GM12872 (cell line): ENCODE measurements at regions not wholly inside any gene's neighbourhood (a gene's known extent, or its start where the extent isn't known, plus 50 kb on each side); places are given as distances from the start of the nearest gene placed in this dataset.

Experiments
- CTCF ChIP-seq: IDR thresholded peaks from 3 replicates; pipeline ENCODE4 v1.5.1; 2011; ENCODE audit warnings: low read depth, mild to moderate bottlenecking, low read length, moderate library complexity; ENCODE audit not compliant: insufficient read depth

GRCh38 chr10:25094590-25094989 lies 78.2 kb downstream of the THNSL1 start:
- no peak for TF ChIP-seq CTCF

GRCh38 chr10:25097669-25098411 lies 77.0 kb upstream of the GPR158 start:
- no peak for TF ChIP-seq CTCF

- TF ChIP-seq CTCF, result no peak
Observed at GRCh38 chr10:25100141-25100540, 74.7 kb upstream of the GPR158 start.

GRCh38 chr10:25101461-25102146 lies 73.2 kb upstream of the GPR158 start:
- TF ChIP-seq CTCF, result no peak

GRCh38 chr10:25102147-25102822 lies 72.5 kb upstream of the GPR158 start:
- no peak for TF ChIP-seq CTCF

GRCh38 chr10:25103703-25104102 lies 71.1 kb upstream of the GPR158 start:
- no peak for TF ChIP-seq CTCF

GRCh38 chr10:25104441-25104840 lies 70.4 kb upstream of the GPR158 start:
- no peak for TF ChIP-seq CTCF
